Left ventricle myocardium superior (tissue), 1 donor: ENCODE measurements at regions not wholly inside any gene's neighbourhood (a gene's known extent, or its start where the extent isn't known, plus 50 kb on each side); places are given as distances from the start of the nearest gene placed in this dataset.
"Not testable (repeated sequence)": the region's sequence is repeated elsewhere in the genome, so short reads cannot be mapped to it uniquely, and the experiment has no call there.

Experiments
- ATAC-seq: fragments of 200-7000 bp; cut with Tn5 transposase; one replicate; pipeline ENCODE4 v1.9.1; 2020; ENCODE audit warnings: mild to moderate bottlenecking, moderate library complexity
- DNase-seq: peaks from one replicate; pipeline ENCODE4 v3.0.0-alpha.2; 2020
- intact Hi-C: fragments of 100-400 bp; cut with micrococcal nuclease; formaldehyde crosslinking; loops from one replicate; pipeline ENCODE4 v1.11.0; 2022
- donor health status: DM: no; HTN: yes; CAD: no; lungs with severe emphysema.

DNA sequence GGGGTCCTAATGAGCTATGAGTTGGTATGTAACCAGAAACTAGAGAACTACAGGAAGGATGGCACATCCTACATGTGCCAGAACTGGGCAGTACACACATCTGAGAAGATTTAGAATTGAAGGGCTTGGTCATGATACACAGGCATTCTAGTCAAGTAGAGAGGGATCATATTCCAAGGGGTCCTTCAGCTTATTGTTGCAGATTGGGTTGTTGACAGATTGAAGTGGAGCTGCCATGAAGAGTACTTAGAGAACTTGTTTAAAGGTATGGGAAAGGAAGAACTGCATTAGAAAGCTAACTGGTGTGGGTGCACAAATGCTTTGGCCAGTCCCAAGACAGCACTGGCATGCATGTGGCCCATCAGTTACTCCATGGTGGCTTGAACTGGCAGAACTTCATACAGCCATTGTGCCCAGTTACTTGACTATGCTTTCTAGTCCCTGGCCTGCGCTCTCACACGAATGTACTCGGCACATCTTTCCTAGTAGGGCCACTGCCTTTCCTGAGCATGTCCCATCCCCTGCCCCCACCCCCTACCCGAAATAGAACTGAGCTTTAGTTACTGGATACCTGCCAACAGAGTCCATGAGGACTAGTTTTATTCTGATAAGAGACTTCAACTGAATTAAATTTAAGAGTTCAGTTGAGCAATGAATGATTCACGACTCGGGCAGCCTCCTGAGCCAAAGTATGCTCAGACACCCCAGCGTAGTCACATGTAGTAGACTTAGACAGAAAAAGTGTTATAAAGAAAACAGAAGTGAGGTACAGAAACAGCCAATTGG, 64.0 kb downstream of the CCNG2 start:
- DNase-seq: peak; percentile 55

GRCh38 chr4:77225022-77225421, 68.0 kb downstream of the CCNG2 start:
- ATAC-seq: no peak
- intact Hi-C loops: no loop called here
- no peak for DNase-seq

More for the DNA sequence above, 64.0 kb downstream of the CCNG2 start:
- intact Hi-C loops: no loop called here
- ATAC-seq: peak; percentile 94

GRCh38 chr4:77226939-77227705, 70.1 kb downstream of the CCNG2 start:
- intact Hi-C loops: no loop called here
- ATAC-seq (no peak), DNase-seq (no peak)

DNA sequence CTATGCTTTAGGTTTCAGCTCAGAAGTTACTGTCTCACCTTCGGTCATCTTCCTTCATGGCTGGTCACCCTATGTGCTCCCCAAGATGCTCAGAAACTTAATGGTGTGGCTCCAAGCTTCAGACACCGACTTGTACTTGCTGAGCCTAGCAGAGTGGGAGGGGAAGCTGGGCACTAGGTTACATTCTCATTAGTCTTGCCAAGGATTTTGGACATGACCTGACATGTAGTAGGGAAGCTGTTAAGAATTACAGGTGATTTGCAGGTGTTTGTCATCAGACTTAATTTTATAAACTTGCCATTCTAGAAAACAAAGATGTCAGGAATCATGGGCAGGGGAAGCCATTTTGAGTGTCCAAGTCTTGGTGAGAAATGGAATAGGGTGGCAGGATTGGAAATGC, 72.4 kb downstream of the CCNG2 start:
- no peak for ATAC-seq
- no peak for DNase-seq
- intact Hi-C loops: no loop called here

- intact Hi-C loops: no loop called here
- no peak for DNase-seq
These were observed 75.6 kb downstream of the CCNG2 start for GRCh38 chr4:77232653-77233052.

GRCh38 chr4:77235289-77235854, 78.4 kb downstream of the CCNG2 start:
- intact Hi-C loops: no loop called here
- DNase-seq: no peak
- ATAC-seq: no peak

More at GRCh38 chr4:77232653-77233052, 75.6 kb downstream of the CCNG2 start:
- no peak for ATAC-seq

DNA sequence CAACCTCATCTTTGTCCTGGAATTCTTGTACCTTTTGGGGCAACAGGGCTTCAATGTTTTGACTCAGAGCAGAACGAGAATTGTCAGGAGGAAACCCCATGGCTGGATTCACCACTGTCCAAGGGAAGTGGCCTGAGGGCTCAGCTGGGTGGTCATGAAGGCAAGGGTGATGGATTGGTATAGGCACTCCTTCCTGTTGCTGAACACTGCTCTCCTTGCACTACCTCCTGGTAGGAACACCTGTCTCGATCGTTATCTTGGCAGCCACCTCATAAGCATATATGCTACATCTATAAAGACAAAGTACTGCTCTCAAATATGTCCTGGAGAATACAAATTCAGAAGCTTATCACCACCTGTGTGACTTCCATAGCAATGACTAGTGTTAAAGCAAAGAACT, 79.8 kb downstream of the CCNG2 start:
- DNase-seq (no peak), ATAC-seq (no peak)
- intact Hi-C loops: no loop called here

GRCh38 chr4:77240469-77241066, 83.6 kb downstream of the CCNG2 start:
- ATAC-seq (peak; percentile 79), DNase-seq (peak; percentile 65)
- intact Hi-C loops: loop anchor here (5.0 kb wide), 1 partner anchor 117 kb away; no protein-coding TSS in a partner anchor

DNA sequence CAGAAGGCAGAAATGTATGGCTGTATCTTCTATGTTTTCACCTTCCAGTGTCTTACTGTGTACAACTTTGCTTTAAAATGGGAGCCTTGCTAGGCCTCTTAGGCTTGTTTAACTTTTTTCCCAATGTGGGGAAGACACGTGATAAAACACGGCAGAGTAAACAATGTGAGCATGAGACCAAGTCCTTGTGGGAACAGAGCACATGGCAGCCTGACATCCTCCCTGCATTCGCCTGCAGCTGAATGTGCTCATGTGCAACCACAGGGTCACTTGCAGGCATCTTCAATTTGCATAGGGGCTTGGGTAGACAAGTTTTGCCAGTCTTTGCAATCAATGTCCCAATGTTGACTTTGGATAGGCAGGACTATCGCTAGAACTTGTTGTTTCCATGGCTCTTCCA, 91.8 kb downstream of the CCNG2 start:
- DNase-seq (no peak), ATAC-seq (no peak)
- intact Hi-C loops: no loop called here

DNA sequence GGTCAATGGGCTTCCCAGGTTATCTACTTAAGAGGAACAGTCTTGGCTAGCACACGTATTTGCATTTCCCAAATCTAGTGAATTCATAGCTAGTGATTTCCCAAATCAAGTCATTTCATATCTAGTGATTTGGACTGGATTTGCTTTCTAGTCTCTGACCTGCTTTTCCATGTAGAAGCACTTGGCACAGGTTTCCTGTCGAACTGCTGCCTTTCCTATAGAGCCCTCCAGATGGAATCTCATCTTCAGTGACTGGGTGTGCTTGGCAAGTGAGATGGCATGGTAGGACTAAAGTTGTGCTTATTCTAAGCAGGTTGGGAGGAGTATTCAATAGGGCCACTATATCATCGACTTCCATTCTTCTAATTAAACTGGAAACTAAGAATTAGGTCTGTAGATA, 94.7 kb downstream of the CCNG2 start:
- ATAC-seq (no peak), DNase-seq (no peak)
- intact Hi-C loops: no loop called here

- intact Hi-C loops: no loop called here
- ATAC-seq: no peak
These were observed 106.2 kb downstream of the CCNG2 start for GRCh38 chr4:77263247-77263646.

GRCh38 chr4:77263976-77264375, 107.0 kb downstream of the CCNG2 start:
- intact Hi-C loops, DNase-seq, ATAC-seq: not testable (repeated sequence)

More at GRCh38 chr4:77263247-77263646, 106.2 kb downstream of the CCNG2 start:
- no peak for DNase-seq

DNA sequence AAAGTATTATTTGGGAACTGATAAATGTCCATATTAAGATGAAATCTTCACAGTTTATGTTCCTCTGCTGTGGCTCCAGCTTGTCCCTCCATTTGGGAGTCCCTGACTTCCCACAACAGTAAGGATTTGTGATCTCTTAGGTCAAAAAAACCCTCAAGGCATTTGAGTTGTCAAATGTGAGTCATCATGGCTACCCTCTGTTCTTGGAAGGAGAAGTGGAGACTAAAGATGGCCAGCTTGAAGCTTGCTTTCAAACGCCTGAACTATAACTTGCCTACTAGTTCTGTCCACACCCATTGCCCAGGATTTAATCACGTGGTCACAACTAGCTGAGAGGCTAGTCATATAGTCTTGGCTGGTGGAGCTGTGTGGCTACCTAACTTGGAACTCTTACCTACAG, 107.8 kb downstream of the CCNG2 start:
- no peak for DNase-seq
- no peak for ATAC-seq
- intact Hi-C loops: no loop called here

DNA sequence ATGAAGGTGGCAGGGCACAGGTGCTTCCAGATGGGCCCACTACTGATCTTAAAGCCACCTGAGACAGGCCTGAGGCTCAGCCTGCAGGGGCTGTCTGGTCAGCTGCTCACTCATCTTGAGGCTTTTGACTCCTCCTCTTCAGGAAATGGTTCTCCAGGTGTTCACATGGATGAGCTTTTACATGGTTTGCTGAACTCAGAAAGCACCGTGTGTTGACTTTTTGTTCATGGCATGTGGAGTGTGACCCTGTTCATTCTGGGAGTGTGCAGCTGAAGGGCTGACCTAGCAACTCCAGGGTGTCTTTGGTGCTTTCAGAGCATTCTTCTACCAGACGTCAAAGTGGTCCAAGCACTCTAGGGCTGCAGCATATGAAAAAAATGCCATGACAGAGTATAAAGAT, 111.1 kb downstream of the CCNG2 start:
- intact Hi-C loops: no loop called here
- no peak for DNase-seq
- ATAC-seq: no peak

- DNase-seq: no peak
- no peak for ATAC-seq
- intact Hi-C loops: no loop called here
These were observed 112.5 kb downstream of the CCNG2 start for GRCh38 chr4:77269505-77269904.

DNA sequence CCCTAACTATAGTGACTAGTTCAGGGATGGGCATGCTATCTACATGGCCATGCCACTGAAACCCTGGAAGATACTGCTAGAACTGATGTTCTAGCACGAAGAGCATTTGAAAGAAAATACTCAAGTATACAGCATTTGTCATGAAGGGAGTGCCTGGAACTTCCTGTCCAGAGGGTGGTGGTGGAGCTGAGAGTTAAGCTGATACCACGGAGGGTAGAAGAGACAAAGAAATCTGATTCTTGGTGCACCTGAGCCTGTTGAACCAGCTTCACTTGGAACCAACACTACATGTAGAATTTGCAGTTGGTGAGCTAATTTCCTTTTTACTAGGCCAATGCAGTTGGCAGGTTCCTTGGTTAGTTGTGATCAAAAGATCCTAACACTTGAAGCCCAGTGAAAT, 116.4 kb downstream of the CCNG2 start:
- ATAC-seq: no peak
- no peak for DNase-seq
- intact Hi-C loops: no loop called here

DNA sequence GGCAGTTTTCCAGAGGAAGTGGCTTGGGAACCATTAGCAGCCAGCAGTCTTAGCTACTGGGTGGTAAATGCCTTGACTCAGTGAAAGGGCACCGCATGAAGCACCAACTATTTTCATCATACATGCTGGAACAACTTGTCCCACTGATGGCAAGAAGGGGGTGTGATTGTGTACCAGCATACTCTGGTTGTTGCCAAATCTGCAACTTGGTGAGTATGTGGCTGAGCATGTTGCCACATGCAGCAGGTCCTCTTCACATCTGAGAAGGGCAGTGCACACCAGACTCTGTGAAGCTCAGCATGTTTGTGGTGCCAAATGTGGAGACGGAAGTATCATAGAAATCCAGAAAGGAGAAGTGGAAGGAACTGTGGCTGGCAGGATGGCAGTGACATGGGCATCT, 122.1 kb downstream of the CCNG2 start:
- ATAC-seq, DNase-seq, intact Hi-C loops: not testable (repeated sequence)

GRCh38 chr4:77282305-77282704, 125.3 kb downstream of the CCNG2 start:
- DNase-seq: no peak
- intact Hi-C loops: no loop called here
- ATAC-seq: no peak

DNA sequence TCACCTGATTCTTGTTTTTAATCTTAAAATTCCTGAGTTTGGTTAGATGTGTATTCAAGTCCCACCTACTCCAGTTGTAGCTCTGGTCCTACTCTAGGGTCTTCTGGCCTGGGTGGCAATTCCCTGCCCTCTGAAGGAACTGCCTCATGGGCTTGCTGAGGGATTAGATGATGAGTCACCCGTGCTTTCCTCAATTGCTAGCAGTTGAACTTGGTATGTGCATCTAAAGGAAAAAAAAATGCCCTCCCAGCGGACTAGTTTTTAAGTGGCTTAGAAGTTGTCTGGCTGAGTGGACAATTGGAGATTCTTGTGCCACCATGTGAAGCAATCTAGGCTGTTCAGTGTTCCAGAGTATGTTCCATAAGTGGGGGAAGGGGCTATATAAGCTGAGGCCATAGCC, 127.0 kb downstream of the CCNG2 start:
- ATAC-seq (no peak), DNase-seq (no peak)
- intact Hi-C loops: no loop called here

- no peak for DNase-seq
These were observed 129.9 kb downstream of the CCNG2 start for GRCh38 chr4:77286906-77287305.

More at GRCh38 chr4:77286906-77287305, 129.9 kb downstream of the CCNG2 start:
- intact Hi-C loops: no loop called here
- no peak for ATAC-seq
